ENCODE measurements at regions not wholly inside any gene's neighbourhood (a gene's known extent, or its start where the extent isn't known, plus 50 kb on each side); places are given as distances from the start of the nearest gene placed in this dataset.

- TF ChIP-seq TEAD4 (IDR thresholded peaks at IDR 0.05) (no peak), CREB1 (IDR thresholded peaks at IDR 0.05; ENCODE audit: low read depth) (no peak), CEBPB (IDR thresholded peaks at IDR 0.05) (no peak), REST (IDR thresholded peaks at IDR 0.05; ENCODE audit: low read depth) (no peak), TAF1 (IDR thresholded peaks at IDR 0.05; ENCODE audit: low read depth) (no peak), EP300 (IDR thresholded peaks at IDR 0.05; ENCODE audit: borderline replicate concordance) (no peak), NFIC (IDR thresholded peaks at IDR 0.05) (no peak), EGR1 (IDR thresholded peaks at IDR 0.05) (no peak), FOXM1 (IDR thresholded peaks at IDR 0.05; ENCODE audit: borderline replicate concordance, low read depth) (no peak), USF1 (IDR thresholded peaks at IDR 0.05) (no peak), YY1 (IDR thresholded peaks at IDR 0.05; ENCODE audit: low read depth) (no peak), MAX (IDR thresholded peaks at IDR 0.05) (no peak)
Observed at GRCh38 chr11:92766698-92767097, 202.8 kb upstream of the MTNR1B start.

- TF ChIP-seq EP300 (IDR thresholded peaks at IDR 0.05; ENCODE audit: borderline replicate concordance) (no peak), TEAD4 (IDR thresholded peaks at IDR 0.05) (no peak), REST (IDR thresholded peaks at IDR 0.05; ENCODE audit: low read depth) (no peak), MAX (IDR thresholded peaks at IDR 0.05) (no peak), TCF12 (IDR thresholded peaks at IDR 0.05; ENCODE audit: low read depth) (no peak), CREB1 (IDR thresholded peaks at IDR 0.05; ENCODE audit: low read depth) (no peak), USF1 (IDR thresholded peaks at IDR 0.05) (no peak), RAD21 (IDR thresholded peaks at IDR 0.05; ENCODE audit: low read depth) (no peak), NFIC (IDR thresholded peaks at IDR 0.05) (no peak)
Observed at GRCh38 chr11:92767416-92767815, 202.0 kb upstream of the MTNR1B start.

- TF ChIP-seq TAF1 (IDR thresholded peaks at IDR 0.05; ENCODE audit: low read depth) (no peak), NFIC (IDR thresholded peaks at IDR 0.05) (no peak), MAX (IDR thresholded peaks at IDR 0.05) (no peak), YY1 (IDR thresholded peaks at IDR 0.05; ENCODE audit: low read depth) (no peak), FOXM1 (IDR thresholded peaks at IDR 0.05; ENCODE audit: borderline replicate concordance, low read depth) (no peak), REST (IDR thresholded peaks at IDR 0.05; ENCODE audit: low read depth) (no peak), EGR1 (IDR thresholded peaks at IDR 0.05) (no peak)
Observed at GRCh38 chr11:92768121-92768840, 201.2 kb upstream of the MTNR1B start.

GRCh38 chr11:92769112-92769511 lies 200.3 kb upstream of the MTNR1B start:
- TF ChIP-seq NFIC (IDR thresholded peaks at IDR 0.05): no peak
- no peak for TF ChIP-seq REST (IDR thresholded peaks at IDR 0.05; ENCODE audit: low read depth)
- no peak for TF ChIP-seq EGR1 (IDR thresholded peaks at IDR 0.05)
- TF ChIP-seq MAX (IDR thresholded peaks at IDR 0.05): no peak
- no peak for TF ChIP-seq TCF12 (IDR thresholded peaks at IDR 0.05; ENCODE audit: low read depth)
- no peak for TF ChIP-seq TEAD4 (IDR thresholded peaks at IDR 0.05)
- no peak for TF ChIP-seq USF1 (IDR thresholded peaks at IDR 0.05)
- TF ChIP-seq ZBTB7A (IDR thresholded peaks at IDR 0.05; ENCODE audit: low read depth): no peak
- TF ChIP-seq CREB1 (IDR thresholded peaks at IDR 0.05; ENCODE audit: low read depth): no peak
- no peak for TF ChIP-seq FOXM1 (IDR thresholded peaks at IDR 0.05; ENCODE audit: borderline replicate concordance, low read depth)
- TF ChIP-seq RAD21 (IDR thresholded peaks at IDR 0.05; ENCODE audit: low read depth): no peak
- TF ChIP-seq YY1 (IDR thresholded peaks at IDR 0.05; ENCODE audit: low read depth): no peak
- no peak for TF ChIP-seq EP300 (IDR thresholded peaks at IDR 0.05; ENCODE audit: borderline replicate concordance)
- no peak for TF ChIP-seq CEBPB (IDR thresholded peaks at IDR 0.05)
- no peak for TF ChIP-seq TAF1 (IDR thresholded peaks at IDR 0.05; ENCODE audit: low read depth)
